ENCODE measurements at regions not wholly inside any gene's neighbourhood (a gene's known extent, or its start where the extent isn't known, plus 50 kb on each side); places are given as distances from the start of the nearest gene placed in this dataset.
A peak's percentile ranks its signal among the peaks of the same experiment; 100 is the strongest.

DNA sequence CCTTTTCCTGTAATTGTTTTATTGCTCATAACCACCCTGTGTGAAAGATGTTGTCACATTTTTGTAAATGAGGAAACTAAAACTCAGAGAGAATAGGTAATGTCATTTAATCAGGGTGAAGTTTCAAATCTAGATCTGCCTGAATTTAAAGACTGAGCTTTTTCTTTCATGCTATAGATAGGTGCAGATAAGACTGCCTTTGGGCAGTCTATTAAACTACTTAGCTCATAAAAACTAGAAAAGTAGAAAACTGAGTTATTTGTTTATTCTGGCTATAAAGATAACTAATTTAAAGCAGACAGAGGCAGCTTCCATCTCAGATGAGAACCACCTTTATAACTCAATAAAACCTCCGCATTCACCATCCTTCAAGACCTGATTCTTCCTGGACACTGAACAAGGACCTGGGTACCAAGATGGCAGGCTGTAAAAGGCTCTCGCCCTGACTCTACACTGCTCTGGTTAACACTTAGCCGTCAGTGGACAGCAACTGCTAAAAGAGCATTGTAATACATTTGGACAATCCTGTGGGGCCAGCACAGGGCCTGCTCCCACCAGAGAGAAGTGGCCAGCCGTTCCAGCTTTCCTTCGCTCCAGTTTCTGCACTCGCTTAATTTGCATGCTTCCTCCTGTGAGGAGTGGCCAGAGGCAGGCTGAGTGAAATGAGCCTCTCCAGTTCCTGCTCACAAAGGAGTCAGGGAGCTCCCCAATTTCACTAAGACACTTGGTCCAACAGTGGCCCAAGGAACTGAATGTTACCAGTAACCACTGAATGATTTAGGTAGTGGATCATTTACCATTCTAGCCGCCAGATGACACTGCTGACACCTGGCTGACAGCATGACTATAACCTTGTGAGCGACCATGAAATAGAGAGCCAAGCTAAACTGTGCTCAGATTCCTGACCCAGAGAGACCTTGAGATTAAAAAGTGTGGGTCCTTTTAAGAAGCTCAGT is 566.4 kb downstream of the EFNA5 start:
- TF ChIP-seq, protein P1, sequence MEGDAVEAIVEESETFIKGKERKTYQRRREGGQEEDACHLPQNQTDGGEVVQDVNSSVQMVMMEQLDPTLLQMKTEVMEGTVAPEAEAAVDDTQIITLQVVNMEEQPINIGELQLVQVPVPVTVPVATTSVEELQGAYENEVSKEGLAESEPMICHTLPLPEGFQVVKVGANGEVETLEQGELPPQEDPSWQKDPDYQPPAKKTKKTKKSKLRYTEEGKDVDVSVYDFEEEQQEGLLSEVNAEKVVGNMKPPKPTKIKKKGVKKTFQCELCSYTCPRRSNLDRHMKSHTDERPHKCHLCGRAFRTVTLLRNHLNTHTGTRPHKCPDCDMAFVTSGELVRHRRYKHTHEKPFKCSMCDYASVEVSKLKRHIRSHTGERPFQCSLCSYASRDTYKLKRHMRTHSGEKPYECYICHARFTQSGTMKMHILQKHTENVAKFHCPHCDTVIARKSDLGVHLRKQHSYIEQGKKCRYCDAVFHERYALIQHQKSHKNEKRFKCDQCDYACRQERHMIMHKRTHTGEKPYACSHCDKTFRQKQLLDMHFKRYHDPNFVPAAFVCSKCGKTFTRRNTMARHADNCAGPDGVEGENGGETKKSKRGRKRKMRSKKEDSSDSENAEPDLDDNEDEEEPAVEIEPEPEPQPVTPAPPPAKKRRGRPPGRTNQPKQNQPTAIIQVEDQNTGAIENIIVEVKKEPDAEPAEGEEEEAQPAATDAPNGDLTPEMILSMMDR (IDR thresholded peaks at IDR 0.05; ENCODE audit: poor library complexity) = peak; percentile 31
- no peak for TF ChIP-seq EZH2 (IDR thresholded peaks at IDR 0.05; ENCODE audit: borderline replicate concordance)
- no peak for TF ChIP-seq EZH2phosphoT487 (IDR thresholded peaks at IDR 0.05; ENCODE audit: low read depth, severe bottlenecking, unreplicated experiment)
- Histone ChIP-seq H3K4me2 (no peak overlapping the region), H3K9me3 (ENCODE audit: low read depth) (no peaks in the 10 kb centered on the region), H3K4me3 (no peak overlapping the region), H4K20me1 (ENCODE audit: insufficient read depth, poor library complexity, severe bottlenecking) (no peaks in the 10 kb centered on the region), H3K27me3 (no peaks in the 10 kb centered on the region), H2AFZ (no peak overlapping the region), H3K9me2 (replicated peaks; ENCODE audit: insufficient read depth) (no peaks in the 10 kb centered on the region), H3K79me2 (no peaks in the 10 kb centered on the region), H3K4me1 (ENCODE audit: insufficient read depth) (peaks cover 3% of the 10 kb centered on the region), H3K36me3 (replicated peaks; ENCODE audit: insufficient read depth, low read depth) (no peaks in the 10 kb centered on the region), H3K27ac (no peak overlapping the region)
- 57% methylated on average over 8 of the region's 8 CpGs for WGBS (ENCODE audit: low lambda C conversion rate, missing lambda C conversion rate)
- peak; percentile 35 for DNase-seq (ENCODE audit: low spot score)

DNA sequence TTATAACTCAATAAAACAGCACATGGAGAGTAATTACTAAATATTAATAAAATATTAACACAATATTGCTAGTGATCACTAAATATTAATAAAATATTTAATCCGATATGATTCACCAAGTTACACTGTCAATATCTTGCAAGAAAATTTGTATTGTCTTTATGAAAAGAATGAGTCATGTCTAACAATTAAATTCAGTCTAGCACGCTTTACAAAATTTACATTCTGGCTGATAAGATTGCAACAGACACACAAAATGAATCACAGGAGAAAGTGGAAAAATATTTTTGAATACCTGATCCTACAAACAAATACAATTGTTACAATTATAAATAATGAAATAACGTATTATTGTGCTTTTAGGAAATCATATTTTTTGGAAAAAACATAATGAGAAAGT is 567.2 kb downstream of the EFNA5 start:
- no peak for DNase-seq (ENCODE audit: low spot score)
- Histone ChIP-seq H3K9me3 (ENCODE audit: low read depth) (no peaks in the 10 kb centered on the region), H3K4me3 (no peak overlapping the region), H3K27me3 (no peaks in the 10 kb centered on the region), H3K36me3 (replicated peaks; ENCODE audit: insufficient read depth, low read depth) (no peaks in the 10 kb centered on the region), H4K20me1 (ENCODE audit: insufficient read depth, poor library complexity, severe bottlenecking) (no peaks in the 10 kb centered on the region), H2AFZ (no peak overlapping the region), H3K9me2 (replicated peaks; ENCODE audit: insufficient read depth) (no peaks in the 10 kb centered on the region), H3K4me2 (no peak overlapping the region), H3K27ac (no peak overlapping the region), H3K4me1 (ENCODE audit: insufficient read depth) (peaks cover 3% of the 10 kb centered on the region), H3K79me2 (no peaks in the 10 kb centered on the region)
- WGBS (ENCODE audit: low lambda C conversion rate, missing lambda C conversion rate) = 95% methylated on average over 3 of the region's 3 CpGs
- no peak for TF ChIP-seq EZH2phosphoT487 (IDR thresholded peaks at IDR 0.05; ENCODE audit: low read depth, severe bottlenecking, unreplicated experiment)
- TF ChIP-seq, protein P1 (IDR thresholded peaks at IDR 0.05; ENCODE audit: poor library complexity) = no peak
- TF ChIP-seq EZH2 (IDR thresholded peaks at IDR 0.05; ENCODE audit: borderline replicate concordance) = no peak

DNA sequence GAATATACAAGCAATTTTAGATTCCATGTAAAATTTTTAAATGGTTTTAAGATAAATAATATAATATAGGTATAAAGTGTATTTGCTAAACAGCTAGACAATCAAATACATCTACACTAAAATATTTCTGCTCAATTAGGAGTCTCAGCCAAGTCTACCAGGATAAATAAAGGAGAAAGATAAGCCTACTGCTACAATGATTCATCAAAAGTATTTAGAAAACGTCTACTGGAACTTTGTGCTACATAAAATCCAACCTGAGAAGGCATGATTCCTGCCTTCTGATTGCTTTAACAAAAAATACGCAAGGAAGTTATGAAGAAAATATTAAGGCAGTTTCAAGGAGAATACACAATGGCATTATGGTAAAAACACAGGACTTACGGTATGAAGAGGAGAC is 570.6 kb downstream of the EFNA5 start:
- no peak for DNase-seq (ENCODE audit: low spot score)
- Histone ChIP-seq H3K9me2 (replicated peaks; ENCODE audit: insufficient read depth) (no peaks in the 10 kb centered on the region), H2AFZ (no peak overlapping the region), H3K79me2 (no peaks in the 10 kb centered on the region), H3K27me3 (no peaks in the 10 kb centered on the region), H3K9me3 (ENCODE audit: low read depth) (no peaks in the 10 kb centered on the region), H3K4me1 (ENCODE audit: insufficient read depth) (peaks cover 3% of the 10 kb centered on the region), H3K4me2 (no peak overlapping the region), H3K4me3 (no peak overlapping the region), H4K20me1 (ENCODE audit: insufficient read depth, poor library complexity, severe bottlenecking) (no peaks in the 10 kb centered on the region), H3K27ac (no peak overlapping the region), H3K36me3 (replicated peaks; ENCODE audit: insufficient read depth, low read depth) (no peaks in the 10 kb centered on the region)
- WGBS (ENCODE audit: low lambda C conversion rate, missing lambda C conversion rate) = 66% methylated on average over 3 of the region's 3 CpGs
- TF ChIP-seq, protein P1 (IDR thresholded peaks at IDR 0.05; ENCODE audit: poor library complexity) = no peak
- no peak for TF ChIP-seq EZH2 (IDR thresholded peaks at IDR 0.05; ENCODE audit: borderline replicate concordance)
- no peak for TF ChIP-seq EZH2phosphoT487 (IDR thresholded peaks at IDR 0.05; ENCODE audit: low read depth, severe bottlenecking, unreplicated experiment)
